Cardiac septum (tissue), 1 donor: ENCODE measurements at regions not wholly inside any gene's neighbourhood (a gene's known extent, or its start where the extent isn't known, plus 50 kb on each side); places are given as distances from the start of the nearest gene placed in this dataset.
"Not testable (repeated sequence)": the region's sequence is repeated elsewhere in the genome, so short reads cannot be mapped to it uniquely, and the experiment has no call there.

Source experiments
- DNase-seq: peaks from one replicate; pipeline ENCODE4 v3.0.0-alpha.2; 2020; ENCODE audit warnings: low spot score
- intact Hi-C: fragments of 100-400 bp; cut with DNase I; formaldehyde crosslinking; loops from one replicate; pipeline ENCODE4 v1.14.0; 2022
- donor health status: DM: no; HTN: no; CAD: no.

DNA sequence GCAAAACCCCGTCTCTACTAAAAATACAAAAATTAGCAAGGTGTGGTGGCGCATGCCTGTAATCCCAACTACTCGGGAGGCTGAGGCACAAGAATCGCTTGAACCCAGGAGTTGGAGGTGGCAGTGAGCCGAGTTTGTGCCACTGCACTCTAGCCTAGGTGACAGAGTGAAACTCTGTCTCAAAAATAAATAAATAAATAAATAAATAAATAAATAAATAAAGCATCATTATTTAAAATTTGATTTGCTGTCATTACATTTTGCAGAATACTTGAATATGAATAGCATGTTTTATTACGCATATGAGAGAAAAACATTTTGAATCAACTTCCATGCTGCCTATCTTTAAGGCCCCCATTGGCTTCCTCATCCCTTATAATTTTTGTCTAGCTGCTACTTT lies 53.4 kb upstream of the MED14 start:
- intact Hi-C loops, DNase-seq: not testable (repeated sequence)

DNA sequence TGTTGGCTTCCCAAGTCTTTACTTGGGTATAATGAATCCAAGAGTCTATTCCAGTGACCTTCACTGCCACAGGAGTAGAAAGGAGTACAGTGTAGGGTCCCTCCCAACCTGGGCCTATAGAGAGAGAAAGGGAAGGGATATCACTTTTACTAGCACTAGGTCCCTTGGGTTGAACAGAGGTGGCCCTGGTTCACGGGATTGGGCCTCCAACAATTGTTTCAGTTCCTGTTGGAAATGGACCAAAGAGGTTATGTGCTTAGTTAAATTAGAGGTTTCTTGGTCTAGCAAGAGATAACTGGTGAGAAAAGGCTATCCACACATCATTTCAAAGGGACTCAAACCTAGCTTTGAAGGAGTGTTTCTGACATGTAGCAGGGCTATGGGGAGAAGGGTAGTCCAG lies 57.1 kb upstream of the MED14 start:
- no peak for DNase-seq
- intact Hi-C loops = loop anchor here (5.0 to 10.0 kb wide), 3 partner anchors 55 to 322 kb away; partner anchors contain the start of gene MED14

DNA sequence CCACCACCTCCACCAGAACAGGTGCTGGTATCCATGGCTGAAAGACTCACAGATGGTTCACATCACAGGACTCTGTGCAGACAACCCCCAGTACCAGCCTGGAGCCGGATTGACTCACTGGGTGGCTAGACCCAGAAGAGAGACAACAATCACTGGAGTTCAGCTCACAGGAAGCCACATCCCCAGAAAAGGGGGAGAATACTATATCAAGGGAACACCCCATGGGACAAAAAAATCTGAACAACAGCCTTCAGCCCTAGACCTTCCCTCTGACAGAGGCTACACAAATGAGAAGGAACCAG lies 59.4 kb upstream of the MED14 start:
- not testable (repeated sequence) for DNase-seq
- intact Hi-C loops = loop anchor here (2.0 to 10.0 kb wide), 4 partner anchors 57 to 320 kb away; partner anchors contain the start of gene MED14

DNA sequence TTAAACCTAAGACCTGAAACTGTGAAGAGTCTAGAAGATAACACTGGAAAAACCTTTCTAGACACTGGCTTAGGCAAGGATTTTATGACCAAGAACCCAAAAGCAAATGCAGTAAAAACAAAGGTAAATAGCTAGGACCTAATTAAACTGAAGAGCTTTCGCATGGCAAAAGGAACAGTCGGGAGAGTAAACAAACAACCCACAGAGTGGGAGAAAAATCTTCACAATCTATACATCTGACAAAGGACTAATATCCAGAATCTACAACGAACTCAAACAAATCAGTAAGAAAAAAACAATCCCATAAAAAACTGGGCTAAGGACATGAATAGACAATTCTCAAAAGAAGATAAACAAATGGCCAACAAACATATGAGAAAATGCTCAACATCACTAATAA lies 64.4 kb upstream of the MED14 start:
- DNase-seq = not testable (repeated sequence)
- intact Hi-C loops = loop anchor here (10.0 kb wide), 2 partner anchors 255 to 315 kb away; no protein-coding TSS in a partner anchor

DNA sequence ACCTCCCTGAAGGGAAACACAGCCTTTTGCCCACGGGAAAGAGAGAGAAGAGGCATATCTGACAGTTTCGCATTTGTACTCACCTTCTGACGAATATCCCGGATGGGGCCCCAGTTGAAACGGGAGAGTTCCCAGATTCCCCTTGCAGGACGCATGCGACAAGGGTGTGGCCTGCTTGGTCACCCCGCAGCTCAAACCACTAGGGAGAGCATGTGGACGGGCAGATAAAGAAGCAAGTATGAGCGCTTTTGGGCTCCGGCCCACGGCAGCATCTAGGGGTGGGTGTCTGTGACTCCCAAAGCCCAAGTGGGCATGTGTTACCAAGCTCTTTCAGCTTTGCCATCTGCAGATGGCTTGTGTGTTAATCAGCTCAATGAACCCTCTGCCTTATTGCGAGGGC lies 70.1 kb upstream of the MED14 start:
- DNase-seq = no peak
- intact Hi-C loops = no loop called here

DNA sequence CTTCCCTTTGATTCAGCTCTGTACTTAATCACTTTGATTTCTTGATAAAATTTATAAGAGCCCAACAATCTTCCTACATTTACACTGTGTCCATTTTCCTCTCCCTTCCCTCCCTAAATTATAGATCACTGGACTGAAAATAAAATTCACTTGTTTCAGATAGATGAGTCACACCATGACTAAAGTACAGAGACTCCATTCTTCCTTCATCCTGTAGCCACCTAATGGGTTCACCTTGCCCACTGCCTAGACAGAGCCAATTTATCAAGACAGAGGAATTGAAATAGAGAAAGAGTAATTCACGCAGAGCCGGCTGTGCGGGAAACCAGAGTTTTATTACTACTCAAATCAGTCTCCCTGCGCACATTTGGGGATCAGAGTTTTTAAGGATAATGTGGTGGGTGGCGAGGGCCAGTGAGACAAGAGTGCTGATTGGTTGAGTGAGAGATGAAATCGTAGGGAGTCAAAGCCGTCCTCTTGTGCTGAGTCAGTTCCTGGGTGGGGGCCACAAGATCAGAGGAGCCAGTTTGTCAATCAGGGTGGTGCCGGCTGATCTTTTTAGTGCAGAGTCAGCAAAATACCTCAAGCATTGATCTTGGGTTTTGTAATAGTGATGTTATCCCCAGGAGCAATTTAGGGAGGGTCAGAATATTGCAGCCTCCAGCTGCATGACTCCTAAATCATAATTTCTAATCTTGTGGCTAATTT lies 71.3 kb upstream of the MED14 start:
- DNase-seq = no peak
- intact Hi-C loops = no loop called here

DNA sequence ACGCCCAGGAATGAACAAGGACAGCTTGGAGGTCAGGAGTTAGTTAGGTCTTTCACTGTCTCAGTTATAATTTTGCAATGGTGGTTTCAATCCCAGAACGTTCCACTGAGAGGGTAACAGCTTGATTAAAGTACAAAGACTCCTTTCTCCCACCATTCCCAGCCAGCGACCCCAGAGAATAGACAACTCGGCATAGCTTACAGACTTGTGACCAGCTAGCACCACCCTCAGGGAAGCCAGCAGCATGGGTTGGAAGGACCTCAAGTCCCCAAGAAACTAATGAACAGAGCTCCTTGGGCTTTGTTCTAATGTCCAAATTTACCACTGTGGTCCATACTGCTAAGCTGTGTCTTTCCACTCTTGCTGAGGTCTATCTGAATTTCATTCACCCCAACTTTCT lies 72.0 kb upstream of the MED14 start:
- intact Hi-C loops = no loop called here
- no peak for DNase-seq

DNA sequence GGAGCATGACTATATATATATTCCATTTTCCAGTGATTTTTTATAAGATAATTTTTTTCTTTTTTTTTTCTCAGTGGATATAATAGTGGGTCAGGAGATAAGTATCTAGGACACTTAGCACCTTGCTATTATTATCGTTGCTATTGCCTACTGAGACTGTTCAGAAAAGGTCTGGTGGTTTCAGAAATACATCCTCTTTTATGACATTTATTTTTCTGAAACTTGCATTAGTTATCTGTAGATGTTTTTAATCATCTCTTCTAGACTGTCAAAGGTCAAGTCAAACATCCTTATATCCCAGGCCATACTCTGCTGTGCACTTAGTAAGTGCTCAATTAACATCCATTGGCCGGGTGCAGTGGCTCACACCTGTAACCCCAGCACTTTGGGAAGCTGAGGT lies 72.9 kb upstream of the MED14 start:
- DNase-seq = no peak
- intact Hi-C loops = no loop called here

DNA sequence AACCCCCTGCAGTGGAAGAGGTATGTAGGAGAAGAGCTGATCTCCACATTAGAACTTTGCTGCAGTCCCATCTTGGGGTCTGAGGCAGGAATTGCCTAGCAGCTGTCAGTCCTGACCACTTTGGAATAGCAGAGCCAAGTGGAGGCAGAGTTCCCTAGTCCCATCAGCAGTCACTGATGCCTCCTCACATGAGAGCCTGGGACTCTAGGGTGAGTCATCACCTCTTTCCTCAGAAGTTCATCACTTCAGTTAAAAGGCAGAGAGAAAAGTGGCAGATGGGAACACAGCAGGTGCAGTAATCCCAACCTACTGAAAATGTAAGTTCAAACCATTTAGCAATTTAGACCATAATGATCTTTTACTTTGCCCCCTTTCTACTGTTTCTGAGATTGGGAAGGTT lies 73.9 kb upstream of the MED14 start:
- DNase-seq = no peak
- intact Hi-C loops = no loop called here

DNA sequence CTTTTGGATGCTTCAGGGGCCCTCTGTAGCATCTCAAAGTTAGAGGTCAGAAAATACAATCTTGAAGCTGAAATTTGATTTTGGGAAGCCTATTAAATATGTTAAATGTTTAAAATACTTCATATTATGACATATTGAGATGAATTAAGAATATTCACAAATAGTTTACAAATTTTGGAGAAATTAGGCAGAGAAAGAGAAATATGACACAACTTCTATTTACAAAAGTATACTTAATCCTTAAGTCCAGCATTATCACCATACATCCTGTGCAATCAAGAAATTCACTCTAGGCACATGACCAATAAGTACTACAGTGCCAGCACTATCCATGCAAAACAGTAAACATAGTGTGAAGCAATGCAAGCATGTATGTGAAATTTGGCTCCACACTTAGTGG lies 79.7 kb upstream of the MED14 start:
- intact Hi-C loops = not testable (repeated sequence)

DNA sequence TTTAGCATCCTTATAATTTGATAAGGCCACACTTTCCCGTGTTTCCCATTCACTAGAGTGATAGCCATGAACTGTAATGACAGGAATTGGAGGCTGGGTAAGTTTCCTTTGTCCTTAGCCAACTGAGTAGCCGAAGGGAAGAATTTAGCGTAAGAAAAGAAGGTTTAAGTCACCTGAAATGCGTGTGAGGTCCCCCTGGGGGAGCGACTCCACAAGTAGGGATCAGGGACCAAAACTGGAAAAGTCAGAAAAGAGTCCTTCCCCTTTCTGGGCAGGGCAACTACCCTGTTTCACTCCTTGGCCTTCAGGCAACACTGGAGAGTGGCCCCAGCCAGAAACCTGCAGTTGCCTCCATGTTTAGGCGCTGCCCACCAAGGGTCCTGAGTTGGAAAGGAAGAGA lies 81.6 kb upstream of the MED14 start:
- DNase-seq = no peak
- intact Hi-C loops = no loop called here

More for the DNA sequence above, 79.7 kb upstream of the MED14 start:
- DNase-seq = not testable (repeated sequence)

DNA sequence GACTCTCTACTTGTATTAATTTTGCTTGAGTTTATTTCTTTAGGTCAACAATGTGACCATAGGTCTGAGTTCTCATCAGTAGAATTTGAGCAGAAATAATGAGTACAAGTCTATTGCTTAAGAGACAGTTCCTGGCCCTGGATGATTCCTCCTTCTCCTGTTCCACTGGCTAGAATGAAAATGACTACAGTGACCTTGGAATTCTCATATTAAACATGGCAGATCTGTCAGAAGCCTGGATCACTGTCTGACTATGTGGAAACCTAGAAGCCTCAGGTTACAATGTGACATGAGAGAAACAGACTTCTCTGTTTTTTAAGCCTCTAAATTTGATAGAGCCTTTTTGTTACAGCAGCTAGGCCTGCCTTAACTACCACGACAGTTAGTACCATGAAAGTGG lies 82.9 kb upstream of the MED14 start:
- no peak for DNase-seq
- intact Hi-C loops = no loop called here

DNA sequence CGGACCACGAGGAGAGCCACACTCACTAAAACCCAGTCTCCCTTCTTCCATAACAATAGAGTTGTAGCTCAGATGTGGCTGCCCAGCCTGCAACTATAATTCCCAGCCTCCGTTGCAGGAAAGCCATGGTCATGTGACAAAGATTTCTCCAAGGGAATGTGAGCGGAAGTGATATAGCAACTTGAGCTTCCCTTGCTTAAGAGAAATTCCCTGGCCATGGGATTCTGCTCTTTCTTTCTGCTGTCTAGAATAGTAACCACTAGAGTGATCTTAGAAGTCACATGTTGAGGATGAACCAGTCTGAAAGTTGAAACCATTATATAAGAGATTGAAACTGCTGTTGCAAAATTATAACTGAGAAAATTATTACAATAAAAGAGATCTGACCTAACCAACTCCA lies 86.4 kb upstream of the MED14 start:
- intact Hi-C loops = no loop called here
- no peak for DNase-seq

DNA sequence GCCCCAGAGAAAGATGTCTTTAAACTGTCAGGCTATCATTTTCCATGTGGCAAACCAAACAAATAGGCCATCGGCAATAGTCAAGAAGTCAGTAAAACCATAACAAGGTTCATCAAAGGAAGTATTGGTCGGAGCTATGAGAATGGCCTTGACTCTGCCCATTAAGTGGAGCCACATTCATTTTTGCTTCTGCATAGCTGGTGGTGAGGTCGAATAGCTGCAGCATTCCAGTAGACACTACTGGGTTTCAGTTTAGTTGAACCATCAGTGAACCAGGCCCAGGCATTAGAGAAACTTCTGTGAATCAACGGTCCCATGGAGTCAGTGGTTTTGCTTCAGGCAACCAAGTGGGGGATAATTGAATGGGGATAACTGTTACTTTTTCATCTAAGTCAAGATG lies 92.0 kb upstream of the MED14 start:
- intact Hi-C loops = no loop called here
- no peak for DNase-seq

DNA sequence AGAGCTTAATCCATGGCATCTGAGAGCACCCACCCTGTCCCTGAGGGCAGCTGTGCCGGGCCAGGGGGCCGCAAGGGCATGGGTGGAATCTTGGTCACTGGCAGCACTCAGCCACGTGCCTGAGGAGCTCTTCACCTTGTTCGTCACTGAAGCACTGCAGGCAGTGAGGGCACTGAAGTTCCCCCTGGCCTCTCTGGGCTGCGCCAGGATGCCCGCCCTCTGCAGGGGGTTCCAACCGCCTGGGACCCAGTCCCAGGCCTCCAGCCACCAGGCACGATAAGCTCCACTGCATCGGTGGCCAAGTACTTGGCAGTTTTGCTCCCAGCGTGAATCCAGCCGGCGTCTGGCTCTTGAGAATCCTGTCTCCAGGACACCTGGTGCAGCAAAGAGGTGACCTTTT lies 96.4 kb upstream of the MED14 start:
- no peak for DNase-seq
- intact Hi-C loops = no loop called here

DNA sequence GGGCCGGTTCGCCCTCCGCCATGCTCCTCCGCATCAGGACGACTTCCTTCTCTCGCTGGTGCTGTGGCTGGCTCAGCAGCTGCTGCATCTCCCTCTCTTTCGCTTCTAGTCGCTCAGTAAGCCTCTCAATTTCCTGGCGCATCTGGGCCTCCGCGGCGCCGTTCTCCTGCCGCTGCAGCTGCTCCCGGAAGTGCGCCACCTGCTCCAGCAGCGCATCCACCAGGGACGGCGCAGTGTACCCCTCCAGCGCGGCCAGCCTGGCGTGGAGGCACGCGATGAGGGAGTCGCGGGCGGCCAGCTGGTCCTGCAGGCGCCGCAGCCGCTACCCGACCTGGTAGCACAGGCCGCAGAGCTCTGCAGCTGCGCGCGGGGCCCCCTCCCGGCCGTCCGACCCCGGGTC lies 97.4 kb upstream of the MED14 start:
- DNase-seq = no peak
- intact Hi-C loops = no loop called here

DNA sequence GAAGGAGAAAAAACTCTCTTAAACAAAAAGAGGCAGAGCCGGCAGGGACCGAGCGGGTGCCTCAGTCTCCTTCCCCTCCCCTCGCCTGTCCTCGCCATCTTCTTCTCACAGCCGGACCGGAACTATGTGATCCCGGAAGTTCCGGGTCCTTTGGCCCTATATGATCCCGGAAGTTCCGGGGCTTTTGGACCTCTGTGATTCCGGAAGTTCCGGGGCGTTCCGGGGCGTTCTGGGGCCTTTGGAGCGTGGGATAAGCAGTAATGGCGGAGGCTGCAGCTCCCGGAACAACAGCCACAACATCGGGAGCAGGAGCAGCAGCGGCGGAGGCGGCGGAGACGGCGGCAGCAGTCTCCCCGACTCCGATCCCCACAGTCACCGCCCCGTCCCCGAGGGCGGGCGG lies 98.9 kb upstream of the MED14 start:
- no peak for DNase-seq
- intact Hi-C loops = no loop called here

DNA sequence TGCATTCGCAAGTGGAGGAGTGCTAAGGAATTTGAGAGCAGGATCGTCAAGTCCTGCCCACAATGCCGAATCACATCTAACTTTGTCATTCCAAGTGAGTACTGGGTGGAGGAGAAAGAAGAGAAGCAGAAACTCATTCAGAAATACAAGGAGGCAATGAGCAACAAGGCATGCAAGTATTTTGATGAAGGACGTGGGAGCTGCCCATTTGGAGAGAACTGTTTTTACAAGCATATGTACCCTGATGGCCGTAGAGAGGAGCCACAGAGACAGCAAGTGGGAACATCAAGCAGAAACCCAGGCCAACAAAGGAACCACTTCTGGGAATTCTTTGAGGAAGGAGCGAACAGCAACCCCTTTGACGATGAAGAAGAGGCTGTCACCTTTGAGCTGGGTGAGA lies 100.2 kb upstream of the MED14 start:
- no peak for DNase-seq
- intact Hi-C loops = no loop called here

DNA sequence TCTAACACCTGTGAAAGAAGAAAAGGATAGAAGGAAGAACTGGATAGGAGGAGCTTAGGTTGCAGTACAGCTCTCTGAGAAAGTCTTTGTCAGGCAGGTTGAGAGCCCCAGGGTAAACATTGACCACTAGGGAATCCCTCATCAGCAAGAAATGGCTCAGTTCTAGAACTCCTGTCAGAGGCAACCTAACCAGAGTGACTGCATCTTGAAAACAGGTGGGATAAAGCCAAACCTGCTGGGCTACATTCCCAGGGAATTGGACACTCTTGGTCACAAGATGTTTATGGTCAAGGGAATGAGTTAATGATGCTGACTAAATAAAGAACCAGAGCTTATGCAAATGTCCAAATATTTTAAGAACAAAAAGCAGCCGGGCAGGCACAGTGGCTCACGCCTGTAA lies 108.3 kb upstream of the MED14 start:
- no peak for DNase-seq
- intact Hi-C loops = no loop called here

DNA sequence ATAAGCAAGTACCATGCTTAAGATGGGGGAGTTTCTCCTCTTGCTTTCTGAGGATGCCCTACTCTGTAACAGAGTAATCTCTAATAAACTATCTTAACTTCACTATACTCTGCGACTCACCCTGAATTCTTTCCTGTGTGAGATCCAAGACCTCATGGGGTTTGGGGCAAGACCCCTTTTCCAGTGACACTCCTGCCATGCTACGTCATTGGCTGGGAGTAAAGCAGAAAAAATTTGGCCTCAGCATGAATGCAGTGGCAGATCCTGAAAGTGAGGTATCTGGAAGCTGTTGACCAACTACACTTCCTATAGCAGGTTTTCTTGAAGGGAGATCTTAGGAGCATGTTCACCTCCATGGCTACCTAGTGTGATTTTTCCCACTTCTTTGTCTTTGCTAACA lies 109.1 kb upstream of the MED14 start:
- intact Hi-C loops = no loop called here

DNA sequence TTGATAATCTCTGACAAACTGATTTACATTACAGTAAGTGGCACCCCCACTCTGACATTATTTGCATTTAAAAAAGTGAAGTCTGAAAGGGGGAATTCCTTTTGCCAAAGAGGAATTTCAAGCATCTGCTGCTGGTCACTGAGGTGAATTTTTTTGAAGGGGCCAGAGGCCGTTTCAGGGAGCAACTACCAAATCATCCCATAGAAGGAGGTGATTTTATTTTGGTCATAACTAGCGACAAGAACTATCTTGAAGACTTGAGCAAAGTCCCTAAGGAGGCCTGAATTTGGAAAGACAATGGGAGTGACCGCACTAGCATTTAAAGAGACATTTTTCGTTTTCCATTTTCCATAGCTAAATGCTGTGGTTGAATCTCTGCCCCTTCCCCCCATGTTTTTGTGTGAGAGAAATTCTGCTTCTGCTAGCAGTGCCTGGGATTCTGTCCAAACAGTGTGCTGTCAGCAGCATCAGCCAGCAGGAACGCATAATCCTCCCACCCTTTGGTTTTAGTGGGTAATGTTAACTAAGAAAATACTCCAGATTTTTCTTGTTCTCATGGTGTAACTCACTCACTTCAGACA lies 110.1 kb upstream of the MED14 start:
- no peak for DNase-seq
- intact Hi-C loops = no loop called here

More for the DNA sequence above, 109.1 kb upstream of the MED14 start:
- DNase-seq = no peak
